Neuronal stem cell (in vitro differentiated cells): ENCODE measurements at regions not wholly inside any gene's neighbourhood (a gene's known extent, or its start where the extent isn't known, plus 50 kb on each side); places are given as distances from the start of the nearest gene placed in this dataset.

Experiments
- DNase-seq: peaks from one replicate; pipeline ENCODE4 v3.0.0-alpha.2; 2013; ENCODE audit warnings: low spot score
- H2AFZ ChIP-seq: one replicate; pipeline ENCODE4 v1.6.1; 2013; ENCODE audit warnings: mild to moderate bottlenecking, low read length, inconsistent platforms
- H2AK5ac ChIP-seq: 2 replicates; pipeline ENCODE4 v1.6.1; 2013; ENCODE audit warnings: low read depth, mild to moderate bottlenecking, inconsistent platforms, low read length, moderate library complexity, mixed read lengths
- H2BK120ac ChIP-seq: 2 replicates; pipeline ENCODE4 v1.6.1; 2013; ENCODE audit warnings: low read depth, mild to moderate bottlenecking, inconsistent platforms, low read length, moderate library complexity, mixed read lengths
- H2BK12ac ChIP-seq: one replicate; pipeline ENCODE4 v1.6.1; 2013; ENCODE audit warnings: low read length, inconsistent platforms
- H2BK15ac ChIP-seq: 2 replicates; pipeline ENCODE4 v1.6.1; 2013; ENCODE audit warnings: mild to moderate bottlenecking, low read length, inconsistent platforms, mixed read lengths
- H2BK5ac ChIP-seq: one replicate; pipeline ENCODE4 v1.6.1; 2013; ENCODE audit warnings: inconsistent platforms, mild to moderate bottlenecking, low read length, moderate library complexity
- H3K14ac ChIP-seq: one replicate; pipeline ENCODE4 v1.6.1; 2013; ENCODE audit warnings: low read length, inconsistent platforms
- H3K18ac ChIP-seq: 2 replicates; pipeline ENCODE4 v1.6.1; 2013; ENCODE audit warnings: low read length, inconsistent platforms
- H3K23ac ChIP-seq: 2 replicates; pipeline ENCODE4 v1.6.1; 2013; ENCODE audit warnings: low read depth, mild to moderate bottlenecking, mixed read lengths, low read length, inconsistent platforms; ENCODE audit not compliant: poor library complexity
- H3K27ac ChIP-seq: replicated peaks from 3 replicates; pipeline ENCODE4 v1.5.1; 2013; ENCODE audit warnings: low read length, inconsistent platforms
- H3K27me3 ChIP-seq, 3 experiments: 2 replicates each; pipeline ENCODE4 v1.6.1; 2013; ENCODE audit warnings: low read length in 3 of 3, mild to moderate bottlenecking in 2 of 3, inconsistent platforms in 1 of 3, low read depth in 1 of 3, mixed read lengths in 1 of 3, moderate library complexity in 1 of 3; ENCODE audit not compliant: control insufficient read depth in 3 of 3, insufficient read depth in 3 of 3
- H3K36me3 ChIP-seq, 2 donors: replicated peaks in 1 of 2; 2 replicates each; pipeline ENCODE4 v1.6.1; 2013; ENCODE audit warnings: low read length in 2 of 2; ENCODE audit not compliant: control insufficient read depth in 2 of 2, insufficient read depth in 2 of 2
- H3K4ac ChIP-seq: 2 replicates; pipeline ENCODE4 v1.6.1; 2013; ENCODE audit warnings: inconsistent platforms, mild to moderate bottlenecking, low read length, moderate library complexity
- H3K4me1 ChIP-seq, 2 donors: 1 replicate in 1 of 2; 2 replicates in 1 of 2; pipeline ENCODE4 v1.6.1; 2013; ENCODE audit warnings: low read length in 2 of 2, low read depth in 1 of 2; ENCODE audit not compliant: control insufficient read depth in 2 of 2, insufficient read depth in 1 of 2
- H3K4me2 ChIP-seq: one replicate; pipeline ENCODE4 v1.6.1; 2013; ENCODE audit warnings: mild to moderate bottlenecking, low read length, inconsistent platforms; ENCODE audit not compliant: insufficient read depth, poor library complexity, severe bottlenecking
- H3K4me3 ChIP-seq, 2 donors: 2 replicates each; pipeline ENCODE4 v1.5.1; 2013; ENCODE audit warnings: low read length in 2 of 2, mild to moderate bottlenecking in 2 of 2, inconsistent platforms in 1 of 2, moderate library complexity in 1 of 2
- H3K79me1 ChIP-seq: one replicate; pipeline ENCODE4 v1.6.1; 2013; ENCODE audit warnings: low read depth, mild to moderate bottlenecking, inconsistent platforms, low read length, moderate library complexity
- H3K9ac ChIP-seq: one replicate; pipeline ENCODE4 v1.6.1; 2013; ENCODE audit warnings: mild to moderate bottlenecking, low read depth, low read length, inconsistent platforms; ENCODE audit not compliant: poor library complexity
- H3K9me3 ChIP-seq, 2 donors: replicated peaks in 1 of 2; 2 replicates each; pipeline versions ENCODE3 to v1.6.1; 2013; ENCODE audit warnings: low read length in 2 of 2, mild to moderate bottlenecking in 2 of 2, inconsistent platforms in 1 of 2, low read depth in 1 of 2, mixed read lengths in 1 of 2, moderate library complexity in 1 of 2; ENCODE audit not compliant: control insufficient read depth in 2 of 2, insufficient read depth in 1 of 2
- H4K8ac ChIP-seq: one replicate; pipeline ENCODE4 v1.6.1; 2013; ENCODE audit warnings: low read depth, mild to moderate bottlenecking, inconsistent platforms, low read length, moderate library complexity
- H4K91ac ChIP-seq: one replicate; pipeline ENCODE4 v1.6.1; 2013; ENCODE audit warnings: low read length, low read depth, mild to moderate bottlenecking, inconsistent platforms; ENCODE audit not compliant: poor library complexity
- WGBS, 2 donors: extraction: QIAGEN DNeasy Blood & Tissue Kit; methylation state at CpG; one replicate each; pipeline ENCODE4 v1.1.7; 2013; ENCODE audit warnings: missing lambda C conversion rate in 2 of 2, mixed read lengths in 1 of 2; ENCODE audit not compliant: insufficient read length in 2 of 2, insufficient replicate concordance in 1 of 2; ENCODE audit errors: extremely low coverage in 2 of 2; 5-methylcytosine and 5-hydroxymethylcytosine counted together

- no CpG with 5 or more reads among the region's 7 CpGs for WGBS, 2 donors
- Histone ChIP-seq H3K9ac (no peak overlapping the region), H2BK120ac (no peak overlapping the region), H3K23ac (no peak overlapping the region), H4K8ac (no peak overlapping the region), H3K9me3 (no peaks in the 10 kb centered on the region), H2AK5ac (no peak overlapping the region), H4K91ac (no peak overlapping the region), H3K79me1 (peaks cover 1% of the 10 kb centered on the region), H3K18ac (no peak overlapping the region), H3K36me3 (no peaks in the 10 kb centered on the region), H2BK5ac (no peak overlapping the region), H3K27ac (no peak overlapping the region), H3K14ac (no peak overlapping the region), H2AFZ (no peak overlapping the region), H3K4me1 (peaks cover 0 to 1% of the 10 kb centered on the region in 2 donors), H3K4ac (no peak overlapping the region), H3K4me3 (no peak overlapping the region), H2BK15ac (peak overlapping the region; percentile 64), H2BK12ac (no peak overlapping the region), H3K4me2 (no peak overlapping the region), H3K27me3 (peaks cover 0 to 40% (median 0%) of the 10 kb centered on the region in 3 experiments)
- no peak for DNase-seq
These were observed 245.7 kb downstream of the ENGASE start for GRCh38 chr17:79320331-79320730.

DNA sequence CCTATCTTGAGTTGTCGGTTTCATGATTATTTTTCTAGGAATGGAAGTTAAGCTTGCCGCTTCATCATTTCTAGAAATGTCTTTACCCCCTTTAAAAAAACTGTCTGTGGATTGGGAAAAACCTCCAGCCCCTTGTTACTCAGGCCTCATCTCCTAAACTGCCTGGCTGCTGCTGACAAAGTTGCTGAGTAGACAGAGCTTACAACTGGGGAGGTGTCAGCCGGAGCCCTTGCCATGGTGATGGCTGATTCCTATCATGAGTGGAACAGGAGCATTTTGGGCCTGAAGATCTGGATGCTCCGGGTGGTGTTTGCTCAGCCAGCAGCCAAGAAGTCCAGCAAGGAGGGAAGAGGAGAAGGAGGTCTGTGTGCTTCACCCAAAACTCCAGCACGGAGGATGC, 243.3 kb downstream of the ENGASE start:
- Histone ChIP-seq H3K4ac (no peak overlapping the region), H3K4me3 (no peak overlapping the region), H3K4me2 (no peak overlapping the region), H2BK15ac (no peak overlapping the region), H4K91ac (no peak overlapping the region), H3K4me1 (peaks cover 0 to 4% of the 10 kb centered on the region in 2 donors), H2AFZ (no peak overlapping the region), H3K9me3 (no peaks in the 10 kb centered on the region), H3K27ac (no peak overlapping the region), H3K27me3 (peaks cover 0 to 41% (median 0%) of the 10 kb centered on the region in 3 experiments), H3K18ac (no peak overlapping the region), H3K9ac (no peak overlapping the region), H4K8ac (no peak overlapping the region), H2BK12ac (no peak overlapping the region), H2AK5ac (no peak overlapping the region), H3K36me3 (no peaks in the 10 kb centered on the region), H3K79me1 (peaks cover 3% of the 10 kb centered on the region), H3K14ac (no peak overlapping the region), H3K23ac (no peak overlapping the region), H2BK5ac (no peak overlapping the region), H2BK120ac (no peak overlapping the region)
- DNase-seq: no peak
- WGBS, 2 donors: no CpG with 5 or more reads among the region's 5 CpGs

DNA sequence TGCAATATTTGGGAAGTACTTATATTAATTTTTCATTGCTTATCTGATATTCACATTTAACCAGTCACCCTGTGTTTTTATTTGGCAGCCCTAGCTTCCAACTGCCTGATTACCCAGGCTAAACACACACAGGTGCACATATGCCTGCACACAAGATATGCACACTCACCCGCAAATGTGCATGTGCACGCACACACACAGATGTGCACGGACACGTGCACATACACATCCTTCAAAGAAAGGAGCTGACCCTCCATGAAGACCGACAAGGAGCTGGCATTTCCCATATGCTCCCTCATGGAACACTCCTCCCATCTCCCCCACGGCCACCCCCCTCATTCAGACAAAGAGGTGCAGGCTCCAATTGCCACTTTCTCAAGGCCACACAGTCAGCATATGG, 242.2 kb downstream of the ENGASE start:
- no peak overlapping the region for H4K91ac ChIP-seq
- H3K23ac ChIP-seq: no peak overlapping the region
- H2BK5ac ChIP-seq: no peak overlapping the region
- H3K4ac ChIP-seq: no peak overlapping the region
- H3K4me2 ChIP-seq: no peak overlapping the region
- H2AK5ac ChIP-seq: no peak overlapping the region
- peak overlapping the region; percentile 17 for H3K14ac ChIP-seq
- H3K9ac ChIP-seq: no peak overlapping the region
- H2BK120ac ChIP-seq: no peak overlapping the region
- WGBS, 2 donors: no CpG with 5 or more reads among the region's 6 CpGs
- H3K27me3 ChIP-seq: peaks cover 0 to 42% (median 0%) of the 10 kb centered on the region in 3 experiments
- H2AFZ ChIP-seq: no peak overlapping the region
- no peak overlapping the region for H2BK12ac ChIP-seq
- H3K27ac ChIP-seq: no peak overlapping the region
- H3K79me1 ChIP-seq: peaks cover 3% of the 10 kb centered on the region
- no peak overlapping the region for H3K18ac ChIP-seq
- no peak overlapping the region for H2BK15ac ChIP-seq
- no peak overlapping the region for H4K8ac ChIP-seq
- H3K9me3 ChIP-seq: no peaks in the 10 kb centered on the region
- no peaks in the 10 kb centered on the region for H3K36me3 ChIP-seq
- H3K4me1 ChIP-seq: peaks cover 0 to 14% of the 10 kb centered on the region in 2 donors
- no peak for DNase-seq
- no peak overlapping the region for H3K4me3 ChIP-seq

GRCh38 chr17:79315358-79316105, 240.9 kb downstream of the ENGASE start:
- Histone ChIP-seq H4K91ac (no peak overlapping the region), H3K36me3 (no peaks in the 10 kb centered on the region), H3K4ac (no peak overlapping the region), H3K14ac (no peak overlapping the region), H3K23ac (no peak overlapping the region), H2BK120ac (no peak overlapping the region), H2AFZ (no peak overlapping the region), H3K27me3 (peaks cover 0 to 39% (median 0%) of the 10 kb centered on the region in 3 experiments), H3K4me1 (peaks cover 0 to 16% of the 10 kb centered on the region in 2 donors), H3K27ac (no peak overlapping the region), H3K9me3 (no peaks in the 10 kb centered on the region), H3K79me1 (peaks cover 3% of the 10 kb centered on the region), H2BK5ac (no peak overlapping the region), H2BK12ac (no peak overlapping the region), H3K4me3 (no peak overlapping the region), H3K18ac (no peak overlapping the region), H2AK5ac (no peak overlapping the region), H3K9ac (no peak overlapping the region), H4K8ac (no peak overlapping the region), H3K4me2 (no peak overlapping the region), H2BK15ac (no peak overlapping the region)
- DNase-seq: no peak
- no CpG with 5 or more reads among the region's 30 CpGs for WGBS, 2 donors
